ENCODE measurements at regions not wholly inside any gene's neighbourhood (a gene's known extent, or its start where the extent isn't known, plus 50 kb on each side); places are given as distances from the start of the nearest gene placed in this dataset.

DNA sequence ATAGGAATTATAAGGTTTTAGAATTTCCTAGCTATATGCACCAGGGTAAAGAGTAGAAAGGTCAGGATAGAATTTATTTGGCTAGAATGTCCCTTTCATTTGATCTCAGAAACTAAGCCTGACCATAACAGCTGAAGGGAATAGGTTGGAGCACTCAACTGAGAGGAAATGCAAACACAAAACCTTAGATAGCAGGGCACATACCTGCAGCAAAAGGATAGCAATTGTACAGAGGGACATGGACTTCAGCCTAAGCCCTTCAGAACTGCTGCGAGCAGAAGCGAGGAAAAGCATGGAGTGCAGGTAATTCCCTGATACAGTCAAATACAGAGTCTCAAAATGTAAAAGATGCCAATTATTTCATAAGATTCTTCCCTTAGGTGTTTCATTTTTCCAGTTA lies 211.0 kb upstream of the DDI1 start:
- no peaks in the 10 kb centered on the region for H3K36me3 ChIP-seq (ENCODE audit: insufficient read depth, low read length)
- no peak overlapping the region for H3K4me3 ChIP-seq (ENCODE audit: low read length)
- peaks cover 4% of the 10 kb centered on the region for H3K9me3 ChIP-seq (ENCODE audit: low read length)
- no peaks in the 10 kb centered on the region for H3K4me1 ChIP-seq (ENCODE audit: insufficient read depth, low read length)
- H3K27me3 ChIP-seq (ENCODE audit: insufficient read depth, low read length) = no peaks in the 10 kb centered on the region
- no peak overlapping the region for H2AFZ ChIP-seq (ENCODE audit: low read depth, low read length)

GRCh38 chr11:103826856-103827255 lies 209.6 kb upstream of the DDI1 start:
- no peak overlapping the region for H3K4me3 ChIP-seq (ENCODE audit: low read length)
- peaks cover 9% of the 10 kb centered on the region for H3K9me3 ChIP-seq (ENCODE audit: low read length)
- no peaks in the 10 kb centered on the region for H3K27me3 ChIP-seq (ENCODE audit: insufficient read depth, low read length)
- H3K4me1 ChIP-seq (ENCODE audit: insufficient read depth, low read length) = no peaks in the 10 kb centered on the region
- no peak overlapping the region for H2AFZ ChIP-seq (ENCODE audit: low read depth, low read length)
- no peaks in the 10 kb centered on the region for H3K36me3 ChIP-seq (ENCODE audit: insufficient read depth, low read length)

- H3K27me3 ChIP-seq (ENCODE audit: insufficient read depth, low read length) = no peaks in the 10 kb centered on the region
- no peaks in the 10 kb centered on the region for H3K4me1 ChIP-seq (ENCODE audit: insufficient read depth, low read length)
- H3K36me3 ChIP-seq (ENCODE audit: insufficient read depth, low read length) = no peaks in the 10 kb centered on the region
- H2AFZ ChIP-seq (ENCODE audit: low read depth, low read length) = no peak overlapping the region
- no peak overlapping the region for H3K4me3 ChIP-seq (ENCODE audit: low read length)
- H3K9me3 ChIP-seq (ENCODE audit: low read length) = peaks cover 14% of the 10 kb centered on the region
These were observed 206.8 kb upstream of the DDI1 start for GRCh38 chr11:103829596-103829995.

GRCh38 chr11:103830205-103830604 lies 206.2 kb upstream of the DDI1 start:
- Histone ChIP-seq H2AFZ (ENCODE audit: low read depth, low read length) (no peak overlapping the region), H3K27me3 (ENCODE audit: insufficient read depth, low read length) (no peaks in the 10 kb centered on the region), H3K36me3 (ENCODE audit: insufficient read depth, low read length) (no peaks in the 10 kb centered on the region), H3K4me1 (ENCODE audit: insufficient read depth, low read length) (no peaks in the 10 kb centered on the region), H3K4me3 (ENCODE audit: low read length) (no peak overlapping the region), H3K9me3 (ENCODE audit: low read length) (peaks cover 14% of the 10 kb centered on the region)

DNA sequence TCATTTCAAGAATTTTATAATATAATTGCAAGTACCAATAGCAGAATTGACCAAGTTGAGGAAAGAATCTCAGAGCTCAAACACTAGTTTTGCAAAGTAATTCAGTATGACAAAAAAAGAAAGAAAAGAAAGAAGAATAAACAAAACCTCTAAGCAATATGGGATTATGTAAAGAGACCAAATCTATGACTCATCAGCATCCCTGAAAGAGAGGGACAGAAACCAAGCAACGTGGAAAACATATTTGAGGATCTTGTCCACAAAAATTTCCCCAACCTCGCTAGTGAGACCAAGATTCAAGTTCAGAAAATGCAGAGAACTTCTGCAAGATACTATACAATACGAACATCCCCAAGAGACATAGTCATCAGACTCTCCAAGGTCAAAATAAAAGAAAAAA lies 203.7 kb upstream of the DDI1 start:
- H3K9me3 ChIP-seq (ENCODE audit: low read length) = peaks cover 14% of the 10 kb centered on the region
- no peaks in the 10 kb centered on the region for H3K36me3 ChIP-seq (ENCODE audit: insufficient read depth, low read length)
- no peak overlapping the region for H2AFZ ChIP-seq (ENCODE audit: low read depth, low read length)
- no peaks in the 10 kb centered on the region for H3K27me3 ChIP-seq (ENCODE audit: insufficient read depth, low read length)
- H3K4me1 ChIP-seq (ENCODE audit: insufficient read depth, low read length) = no peaks in the 10 kb centered on the region
- H3K4me3 ChIP-seq (ENCODE audit: low read length) = no peak overlapping the region

DNA sequence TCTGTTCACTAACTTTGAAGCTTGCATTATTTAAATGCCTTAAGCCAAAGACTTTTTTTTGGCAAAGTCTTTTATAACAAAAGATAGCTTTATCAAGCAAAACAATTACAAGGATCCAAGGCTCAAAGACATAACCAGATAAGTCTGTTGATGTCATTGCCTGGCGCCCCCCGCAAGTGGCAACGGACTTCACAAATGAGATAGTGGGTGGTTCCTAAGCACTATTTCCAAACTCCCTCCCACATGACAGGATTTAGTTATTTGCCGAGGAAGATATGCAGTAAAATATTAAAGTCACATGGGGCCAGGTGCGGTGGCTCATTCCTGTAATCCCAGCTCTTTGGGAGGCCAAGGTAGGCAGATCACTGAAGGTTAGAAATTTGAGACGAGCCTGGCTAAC lies 194.2 kb upstream of the DDI1 start:
- H3K9me3 ChIP-seq (ENCODE audit: low read length) = peaks cover 2% of the 10 kb centered on the region
- H3K4me1 ChIP-seq (ENCODE audit: insufficient read depth, low read length) = peaks cover 25% of the 10 kb centered on the region
- no peak overlapping the region for H3K4me3 ChIP-seq (ENCODE audit: low read length)
- H3K36me3 ChIP-seq (ENCODE audit: insufficient read depth, low read length) = no peaks in the 10 kb centered on the region
- H2AFZ ChIP-seq (ENCODE audit: low read depth, low read length) = no peak overlapping the region
- H3K27me3 ChIP-seq (ENCODE audit: insufficient read depth, low read length) = no peaks in the 10 kb centered on the region

DNA sequence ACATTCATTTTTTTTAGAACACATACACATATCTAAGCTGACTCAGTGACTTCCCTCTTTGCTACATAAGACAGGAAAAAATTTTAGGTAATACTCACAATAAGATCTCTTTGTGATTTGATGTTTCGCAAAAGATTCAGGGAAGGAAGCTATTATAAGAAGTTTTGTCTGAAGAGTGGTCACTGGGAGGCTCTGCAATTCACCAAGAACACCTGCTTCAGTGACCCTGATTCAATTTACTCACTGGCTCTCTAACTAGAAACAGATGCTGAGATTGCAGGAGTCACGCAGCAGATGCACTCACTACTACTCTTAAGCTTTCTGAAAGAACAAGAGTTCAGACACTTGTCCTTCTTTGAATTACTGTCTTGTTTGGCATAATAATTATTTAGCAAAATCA lies 193.6 kb upstream of the DDI1 start:
- H3K27me3 ChIP-seq (ENCODE audit: insufficient read depth, low read length) = no peaks in the 10 kb centered on the region
- no peak overlapping the region for H3K4me3 ChIP-seq (ENCODE audit: low read length)
- H2AFZ ChIP-seq (ENCODE audit: low read depth, low read length) = no peak overlapping the region
- no peaks in the 10 kb centered on the region for H3K36me3 ChIP-seq (ENCODE audit: insufficient read depth, low read length)
- H3K9me3 ChIP-seq (ENCODE audit: low read length) = peaks cover 2% of the 10 kb centered on the region
- H3K4me1 ChIP-seq (ENCODE audit: insufficient read depth, low read length) = peaks cover 25% of the 10 kb centered on the region

- Histone ChIP-seq H2AFZ (ENCODE audit: low read depth, low read length) (no peak overlapping the region), H3K4me1 (ENCODE audit: insufficient read depth, low read length) (peaks cover 25% of the 10 kb centered on the region), H3K27me3 (ENCODE audit: insufficient read depth, low read length) (no peaks in the 10 kb centered on the region), H3K36me3 (ENCODE audit: insufficient read depth, low read length) (no peaks in the 10 kb centered on the region), H3K4me3 (ENCODE audit: low read length) (no peak overlapping the region), H3K9me3 (ENCODE audit: low read length) (no peaks in the 10 kb centered on the region)
These were observed 191.9 kb upstream of the DDI1 start for GRCh38 chr11:103844327-103845215.

DNA sequence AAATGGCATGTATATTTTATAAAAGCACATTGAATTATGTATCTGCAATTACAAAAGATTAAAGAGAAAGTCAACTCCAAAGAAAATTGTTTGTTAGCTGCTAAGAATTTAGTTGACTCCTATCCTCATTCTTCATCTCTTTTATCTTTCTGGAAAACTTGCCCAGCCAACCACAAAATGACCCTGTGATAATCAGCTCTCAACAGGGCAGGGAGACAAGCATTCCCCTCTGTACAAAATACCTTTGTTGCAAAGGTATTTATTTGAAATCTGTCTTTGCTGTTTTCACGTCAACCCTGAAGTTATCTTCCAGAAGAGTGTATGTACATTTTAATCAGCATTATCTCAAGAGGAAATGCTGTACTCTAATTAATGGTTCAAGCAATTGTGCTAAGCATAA lies 191.1 kb upstream of the DDI1 start:
- no peak overlapping the region for H3K4me3 ChIP-seq (ENCODE audit: low read length)
- H3K36me3 ChIP-seq (ENCODE audit: insufficient read depth, low read length) = no peaks in the 10 kb centered on the region
- H3K4me1 ChIP-seq (ENCODE audit: insufficient read depth, low read length) = peaks cover 25% of the 10 kb centered on the region
- no peaks in the 10 kb centered on the region for H3K27me3 ChIP-seq (ENCODE audit: insufficient read depth, low read length)
- H2AFZ ChIP-seq (ENCODE audit: low read depth, low read length) = no peak overlapping the region
- no peaks in the 10 kb centered on the region for H3K9me3 ChIP-seq (ENCODE audit: low read length)

DNA sequence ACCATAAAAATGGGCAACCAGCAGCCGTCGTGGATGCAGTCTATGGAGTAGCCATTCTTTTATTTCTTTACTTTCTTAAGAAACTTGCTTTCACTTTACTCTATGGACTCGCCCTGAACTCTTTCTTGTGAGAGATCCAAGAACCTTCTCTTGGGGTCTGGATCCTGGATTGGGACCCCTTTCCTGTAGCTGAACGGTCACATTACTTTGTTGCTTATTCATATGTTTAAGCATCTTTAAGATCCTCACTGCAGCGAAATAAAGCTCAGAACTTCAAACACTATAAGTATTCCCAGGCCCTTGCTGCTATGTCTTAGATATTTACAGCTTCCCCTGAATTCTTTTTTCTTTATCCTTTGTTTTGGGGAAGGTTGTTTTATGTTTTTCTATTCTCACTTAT lies 187.8 kb upstream of the DDI1 start:
- no peak overlapping the region for H3K4me3 ChIP-seq (ENCODE audit: low read length)
- H3K36me3 ChIP-seq (ENCODE audit: insufficient read depth, low read length) = no peaks in the 10 kb centered on the region
- no peak overlapping the region for H2AFZ ChIP-seq (ENCODE audit: low read depth, low read length)
- H3K27me3 ChIP-seq (ENCODE audit: insufficient read depth, low read length) = no peaks in the 10 kb centered on the region
- H3K9me3 ChIP-seq (ENCODE audit: low read length) = no peaks in the 10 kb centered on the region
- peaks cover 15% of the 10 kb centered on the region for H3K4me1 ChIP-seq (ENCODE audit: insufficient read depth, low read length)

- Histone ChIP-seq H3K9me3 (ENCODE audit: low read length) (no peaks in the 10 kb centered on the region), H2AFZ (ENCODE audit: low read depth, low read length) (no peak overlapping the region), H3K4me3 (ENCODE audit: low read length) (no peak overlapping the region), H3K36me3 (ENCODE audit: insufficient read depth, low read length) (no peaks in the 10 kb centered on the region), H3K27me3 (ENCODE audit: insufficient read depth, low read length) (no peaks in the 10 kb centered on the region), H3K4me1 (ENCODE audit: insufficient read depth, low read length) (peaks cover 11% of the 10 kb centered on the region)
These were observed 187.1 kb upstream of the DDI1 start for GRCh38 chr11:103849366-103849765.

GRCh38 chr11:103850419-103851165 lies 185.8 kb upstream of the DDI1 start:
- Histone ChIP-seq H3K27me3 (ENCODE audit: insufficient read depth, low read length) (no peaks in the 10 kb centered on the region), H3K9me3 (ENCODE audit: low read length) (no peaks in the 10 kb centered on the region), H3K4me1 (ENCODE audit: insufficient read depth, low read length) (no peaks in the 10 kb centered on the region), H2AFZ (ENCODE audit: low read depth, low read length) (no peak overlapping the region), H3K36me3 (ENCODE audit: insufficient read depth, low read length) (no peaks in the 10 kb centered on the region), H3K4me3 (ENCODE audit: low read length) (no peak overlapping the region)

- Histone ChIP-seq H3K36me3 (ENCODE audit: insufficient read depth, low read length) (no peaks in the 10 kb centered on the region), H2AFZ (ENCODE audit: low read depth, low read length) (no peak overlapping the region), H3K9me3 (ENCODE audit: low read length) (no peaks in the 10 kb centered on the region), H3K27me3 (ENCODE audit: insufficient read depth, low read length) (no peaks in the 10 kb centered on the region), H3K4me3 (ENCODE audit: low read length) (no peak overlapping the region), H3K4me1 (ENCODE audit: insufficient read depth, low read length) (no peaks in the 10 kb centered on the region)
These were observed 185.2 kb upstream of the DDI1 start for GRCh38 chr11:103851166-103851651.
